C4-2B (cell line): ENCODE measurements at regions not wholly inside any gene's neighbourhood (a gene's known extent, or its start where the extent isn't known, plus 50 kb on each side); places are given as distances from the start of the nearest gene placed in this dataset.

Experiments used
- H3K27ac ChIP-seq: fragments of 450-650 bp; 2 replicates; pipeline ENCODE4 v1.5.1; 2017
- CTCF ChIP-seq: fragments of 450-650 bp; conservative IDR thresholded peaks from 2 replicates; pipeline ENCODE4 v1.5.1; 2017; ENCODE audit warnings: mild to moderate bottlenecking
- ZFX ChIP-seq: fragments of 450-650 bp; IDR thresholded peaks from 2 replicates; pipeline ENCODE4 v1.6.1; 2017

- TF ChIP-seq ZFX: no peak
- TF ChIP-seq CTCF: no peak
- H3K27ac ChIP-seq: no peak overlapping the region
Measured at GRCh38 chr4:136935871-136936270, 596.4 kb downstream of the PCDH18 start.

GRCh38 chr4:136935305-136935704 lies 597.0 kb downstream of the PCDH18 start:
- H3K27ac ChIP-seq: no peak overlapping the region
- TF ChIP-seq ZFX (no peak), CTCF (no peak)

GRCh38 chr4:136934601-136935000 lies 597.7 kb downstream of the PCDH18 start:
- no peak for TF ChIP-seq CTCF
- TF ChIP-seq ZFX: no peak
- H3K27ac ChIP-seq: no peak overlapping the region

- TF ChIP-seq ZFX (no peak), CTCF (no peak)
- H3K27ac ChIP-seq: no peak overlapping the region
Measured at GRCh38 chr4:136931781-136932180, 600.5 kb downstream of the PCDH18 start.

- TF ChIP-seq CTCF (no peak), ZFX (no peak)
- no peak overlapping the region for H3K27ac ChIP-seq
Measured at GRCh38 chr4:136928957-136929411, 603.3 kb downstream of the PCDH18 start.

- TF ChIP-seq CTCF: no peak
- no peak for TF ChIP-seq ZFX
- H3K27ac ChIP-seq: no peak overlapping the region
Measured at GRCh38 chr4:136927172-136927571, 605.1 kb downstream of the PCDH18 start.

- TF ChIP-seq ZFX: no peak
- H3K27ac ChIP-seq: no peak overlapping the region
Measured at GRCh38 chr4:136925203-136925602, 607.1 kb downstream of the PCDH18 start.

- TF ChIP-seq ZFX (no peak), CTCF (no peak)
- no peak overlapping the region for H3K27ac ChIP-seq
Measured at GRCh38 chr4:136922066-136922465, 610.2 kb downstream of the PCDH18 start.
